ENCODE measurements at regions not wholly inside any gene's neighbourhood (a gene's known extent, or its start where the extent isn't known, plus 50 kb on each side); places are given as distances from the start of the nearest gene placed in this dataset.

DNA sequence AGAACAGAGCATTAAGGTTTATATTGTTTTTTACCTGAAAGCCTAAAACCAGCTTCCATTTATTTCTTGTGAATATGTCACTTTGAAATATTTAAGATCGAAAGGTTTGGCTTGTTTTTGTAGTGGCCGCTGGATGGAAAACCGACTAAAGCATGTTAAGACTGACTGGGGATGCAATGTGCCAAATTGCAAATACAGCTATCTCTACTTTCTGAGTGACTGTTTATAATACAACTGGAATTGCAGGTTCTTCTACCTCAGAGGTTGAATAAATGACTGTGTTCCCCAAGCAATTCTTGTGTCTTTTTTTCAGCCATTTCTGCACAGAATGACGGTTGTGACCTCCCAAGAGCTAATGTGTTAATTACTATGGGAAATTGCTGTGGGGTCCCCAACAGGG, 50.0 kb upstream of the TMTC4 start:
- DNase-seq (ENCODE audit: low spot score in 2 of 2) (no peak), FAIRE-seq (no peak)

Measured in frontal cortex (tissue), 3 donors.